CD14-positive monocyte (primary cell): ENCODE measurements at regions not wholly inside any gene's neighbourhood (a gene's known extent, or its start where the extent isn't known, plus 50 kb on each side); places are given as distances from the start of the nearest gene placed in this dataset.

ENCODE experiments used
- DNase-seq, 3 donors: peaks; one replicate each; pipeline ENCODE4 v3.0.0-alpha.2; 2011 to 2022
- H2AFZ ChIP-seq: 2 replicates; pipeline ENCODE4 v1.6.0; 2012; ENCODE audit warnings: mild to moderate bottlenecking, low read depth, low read length, inconsistent platforms; ENCODE audit not compliant: insufficient read depth, poor library complexity, severe bottlenecking
- H3K27ac ChIP-seq, 2 donors: 1 replicate in 1 of 2; 2 replicates in 1 of 2; pipeline ENCODE4 v1.5.1; 2012 to 2013; ENCODE audit warnings: low read length in 2 of 2, control low read depth in 1 of 2, inconsistent platforms in 1 of 2, low read depth in 1 of 2, mild to moderate bottlenecking in 1 of 2
- H3K27me3 ChIP-seq, 2 donors: one replicate each; pipeline versions ENCODE4 v1.6.0 to v1.6.1; 2011 to 2013; ENCODE audit warnings: low read length in 2 of 2; ENCODE audit not compliant: control insufficient read depth in 2 of 2, insufficient read depth in 2 of 2
- H3K36me3 ChIP-seq, 2 donors: replicated peaks in 1 of 2; 1 replicate in 1 of 2; 2 replicates in 1 of 2; pipeline versions ENCODE4 v1.5.1 to v1.6.1; 2012 to 2013; ENCODE audit warnings: low read length in 2 of 2, control low read depth in 1 of 2, inconsistent platforms in 1 of 2, mild to moderate bottlenecking in 1 of 2; ENCODE audit not compliant: insufficient read depth in 2 of 2, control insufficient read depth in 1 of 2
- H3K4me1 ChIP-seq, 2 donors: 1 replicate in 1 of 2; 2 replicates in 1 of 2; pipeline versions ENCODE4 v1.5.1 to v1.6.1; 2012 to 2013; ENCODE audit warnings: low read length in 2 of 2, control low read depth in 1 of 2, inconsistent platforms in 1 of 2, mild to moderate bottlenecking in 1 of 2, moderate library complexity in 1 of 2; ENCODE audit not compliant: insufficient read depth in 2 of 2, control insufficient read depth in 1 of 2
- H3K4me2 ChIP-seq: replicated peaks from 2 replicates; pipeline ENCODE3; 2012; ENCODE audit warnings: low read length, moderate library complexity, mild to moderate bottlenecking; ENCODE audit not compliant: poor library complexity, severe bottlenecking; ENCODE audit errors: extremely low read depth
- H3K4me3 ChIP-seq, 3 experiments: fragments of 200-600 bp in 1 of 3; sonication (generic) in 1 of 3; replicated peaks in 1 of 3; 1 replicate in 2 of 3; 2 replicates in 1 of 3; pipeline ENCODE4 v1.5.1; 2011 to 2013; ENCODE audit warnings: low read length in 3 of 3, mild to moderate bottlenecking in 3 of 3, control low read depth in 2 of 3, low read depth in 2 of 3, inconsistent platforms in 1 of 3, moderate library complexity in 1 of 3
- H3K79me2 ChIP-seq: 2 replicates; pipeline ENCODE4 v1.6.0; 2012; ENCODE audit warnings: mild to moderate bottlenecking, control low read depth, inconsistent platforms, low read length, moderate library complexity; ENCODE audit not compliant: insufficient read depth
- H3K9ac ChIP-seq: 2 replicates; pipeline ENCODE4 v1.6.0; 2017; ENCODE audit warnings: low read length, mild to moderate bottlenecking; ENCODE audit not compliant: insufficient read depth, poor library complexity, severe bottlenecking
- H3K9me3 ChIP-seq, 2 donors: replicated peaks in 1 of 2; 1 replicate in 1 of 2; 2 replicates in 1 of 2; pipeline versions ENCODE4 v1.5.1 to v1.6.1; 2012 to 2013; ENCODE audit warnings: low read length in 2 of 2, control low read depth in 1 of 2; ENCODE audit not compliant: control insufficient read depth in 1 of 2, insufficient read depth in 1 of 2
- H4K20me1 ChIP-seq: 2 replicates; pipeline ENCODE4 v1.6.0; 2012; ENCODE audit warnings: mild to moderate bottlenecking, low read length, control low read depth, moderate library complexity; ENCODE audit not compliant: insufficient read depth
- H3K27ac Mint-ChIP-seq, 7 donors: one replicate each; pipeline ENCODE4 v1.8.0; 2020; ENCODE audit warnings: mild to moderate bottlenecking in 7 of 7, mixed read lengths in 7 of 7, moderate library complexity in 6 of 7, inconsistent platforms in 2 of 7
- H3K27me3 Mint-ChIP-seq, 3 donors: one replicate each; pipeline ENCODE4 v1.8.0; 2021 to 2022; ENCODE audit warnings: low read depth in 3 of 3, mild to moderate bottlenecking in 3 of 3, mixed read lengths in 3 of 3, moderate library complexity in 3 of 3, inconsistent platforms in 1 of 3
- H3K36me3 Mint-ChIP-seq, 2 donors: one replicate each; pipeline ENCODE4 v1.8.0; 2020; ENCODE audit warnings: mixed read lengths in 2 of 2, inconsistent platforms in 1 of 2, mild to moderate bottlenecking in 1 of 2
- H3K4me1 Mint-ChIP-seq: one replicate; pipeline ENCODE4 v1.8.0; 2020; ENCODE audit warnings: mild to moderate bottlenecking, mixed read lengths
- H3K4me3 Mint-ChIP-seq, 2 donors: one replicate each; pipeline ENCODE4 v1.8.0; 2020; ENCODE audit warnings: mild to moderate bottlenecking in 2 of 2, mixed read lengths in 2 of 2, moderate library complexity in 1 of 2
- H3K9me3 Mint-ChIP-seq, 7 donors: one replicate each; pipeline ENCODE4 v1.8.0; 2020 to 2022; ENCODE audit warnings: mixed read lengths in 7 of 7, mild to moderate bottlenecking in 6 of 7, moderate library complexity in 6 of 7, inconsistent platforms in 2 of 7
- WGBS: methylation state at CpG from one replicate; pipeline ENCODE4 v1.1.5; 2013; ENCODE audit warnings: missing lambda C conversion rate; ENCODE audit not compliant: insufficient coverage; 5-methylcytosine and 5-hydroxymethylcytosine counted together
- intact Hi-C, 2 donors: fragments of 100-400 bp; cut with micrococcal nuclease; formaldehyde crosslinking; loops; one replicate each; pipeline versions ENCODE4 v1.15.0 to v1.15.1; 2023
- TF ChIP-seq, protein P1 (sequence below): fragments of 200-600 bp; IDR thresholded peaks from one replicate; pipeline ENCODE4 v1.8.0; 2022; ENCODE audit warnings: antibody characterized with exemption, mild to moderate bottlenecking

DNA sequence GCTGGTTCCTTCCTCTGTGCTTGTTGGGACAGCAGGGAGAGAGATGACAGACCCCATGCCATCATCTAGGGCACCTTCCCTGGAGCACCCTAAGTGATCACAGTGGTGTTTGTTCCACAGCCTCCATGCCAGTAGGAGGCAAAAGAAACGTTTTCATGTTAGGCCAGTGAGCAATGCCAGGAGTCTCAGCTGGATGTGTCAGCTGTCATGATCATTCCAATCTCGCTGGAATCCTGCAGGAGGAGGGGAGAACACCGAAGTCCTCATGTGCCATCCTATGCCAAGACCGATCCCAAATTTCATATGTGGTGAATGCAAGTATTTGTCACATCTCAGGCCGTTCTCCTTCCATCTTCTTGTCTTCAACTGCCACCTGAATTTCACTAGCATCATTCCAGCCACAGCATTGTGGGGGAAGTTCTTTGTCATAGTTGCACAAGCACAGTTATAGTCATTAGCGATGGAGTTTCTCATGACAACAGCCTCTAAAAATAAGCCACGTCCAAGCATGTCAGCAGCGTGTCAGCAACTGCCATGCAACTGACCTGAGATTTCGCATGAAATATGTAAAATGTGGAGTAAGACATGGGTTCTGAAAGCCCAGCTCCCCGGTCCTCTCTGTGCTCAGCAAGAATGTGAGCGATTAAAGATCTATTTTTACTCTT, 97.2 kb upstream of the DNAH5 start:
- no peaks in the 10 kb centered on the region for H3K9me3 ChIP-seq
- 88% methylated on average over 5 of the region's 11 CpGs for WGBS
- intact Hi-C loops = no loop called here
- H2AFZ ChIP-seq = no peak overlapping the region
- H3K36me3 Mint-ChIP-seq = no peaks in the 10 kb centered on the region
- H3K27me3 Mint-ChIP-seq = peaks cover 0 to 6% (median 2%) of the 10 kb centered on the region in 3 donors
- peaks cover 3% of the 10 kb centered on the region for H3K4me1 Mint-ChIP-seq
- DNase-seq = no peak
- no peaks in the 10 kb centered on the region for H3K36me3 ChIP-seq
- no peak overlapping the region for H3K4me3 ChIP-seq
- H4K20me1 ChIP-seq = no peaks in the 10 kb centered on the region
- no peaks in the 10 kb centered on the region for H3K79me2 ChIP-seq
- H3K27ac Mint-ChIP-seq = no peak overlapping the region
- H3K4me3 Mint-ChIP-seq = no peak overlapping the region
- H3K4me2 ChIP-seq = no peak overlapping the region
- no peak overlapping the region for H3K9ac ChIP-seq
- no peak overlapping the region for H3K27ac ChIP-seq
- peaks cover 0 to 3% (median 0%) of the 10 kb centered on the region in 7 donors for H3K9me3 Mint-ChIP-seq
- no peaks in the 10 kb centered on the region for H3K4me1 ChIP-seq
- TF ChIP-seq, protein P1, sequence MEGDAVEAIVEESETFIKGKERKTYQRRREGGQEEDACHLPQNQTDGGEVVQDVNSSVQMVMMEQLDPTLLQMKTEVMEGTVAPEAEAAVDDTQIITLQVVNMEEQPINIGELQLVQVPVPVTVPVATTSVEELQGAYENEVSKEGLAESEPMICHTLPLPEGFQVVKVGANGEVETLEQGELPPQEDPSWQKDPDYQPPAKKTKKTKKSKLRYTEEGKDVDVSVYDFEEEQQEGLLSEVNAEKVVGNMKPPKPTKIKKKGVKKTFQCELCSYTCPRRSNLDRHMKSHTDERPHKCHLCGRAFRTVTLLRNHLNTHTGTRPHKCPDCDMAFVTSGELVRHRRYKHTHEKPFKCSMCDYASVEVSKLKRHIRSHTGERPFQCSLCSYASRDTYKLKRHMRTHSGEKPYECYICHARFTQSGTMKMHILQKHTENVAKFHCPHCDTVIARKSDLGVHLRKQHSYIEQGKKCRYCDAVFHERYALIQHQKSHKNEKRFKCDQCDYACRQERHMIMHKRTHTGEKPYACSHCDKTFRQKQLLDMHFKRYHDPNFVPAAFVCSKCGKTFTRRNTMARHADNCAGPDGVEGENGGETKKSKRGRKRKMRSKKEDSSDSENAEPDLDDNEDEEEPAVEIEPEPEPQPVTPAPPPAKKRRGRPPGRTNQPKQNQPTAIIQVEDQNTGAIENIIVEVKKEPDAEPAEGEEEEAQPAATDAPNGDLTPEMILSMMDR = no peak
- no peaks in the 10 kb centered on the region for H3K27me3 ChIP-seq

DNA sequence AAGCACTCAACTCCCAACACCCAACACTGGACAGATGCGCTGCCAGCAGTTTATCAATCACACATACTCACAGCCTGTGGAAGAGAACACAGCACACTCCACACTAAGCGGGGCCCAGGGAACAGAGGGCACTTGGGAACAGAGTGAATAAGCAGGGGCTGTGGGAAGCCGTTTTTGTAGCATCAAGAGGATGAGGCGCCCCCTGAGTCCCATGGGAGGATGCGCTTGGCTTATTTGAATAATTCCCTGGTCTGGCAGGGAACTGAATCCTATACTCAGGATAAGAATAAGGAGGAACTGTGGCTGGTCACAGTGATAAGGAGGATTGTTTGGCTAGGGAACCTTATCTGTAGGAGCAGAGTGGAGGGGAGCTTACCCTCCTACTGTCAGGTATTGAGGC, 96.1 kb upstream of the DNAH5 start:
- H3K9me3 Mint-ChIP-seq = peaks cover 0 to 3% (median 0%) of the 10 kb centered on the region in 7 donors
- Histone ChIP-seq H3K9ac (no peak overlapping the region), H3K4me3 (no peak overlapping the region), H3K79me2 (no peaks in the 10 kb centered on the region), H3K36me3 (no peaks in the 10 kb centered on the region), H2AFZ (no peak overlapping the region), H4K20me1 (no peaks in the 10 kb centered on the region), H3K27ac (no peak overlapping the region), H3K4me1 (peaks cover 0 to 6% of the 10 kb centered on the region in 2 donors), H3K4me2 (no peak overlapping the region), H3K9me3 (no peaks in the 10 kb centered on the region), H3K27me3 (no peaks in the 10 kb centered on the region)
- no peak overlapping the region for H3K27ac Mint-ChIP-seq
- H3K27me3 Mint-ChIP-seq = peaks cover 2 to 6% (median 2%) of the 10 kb centered on the region in 3 donors
- no peak for DNase-seq
- no peak overlapping the region for H3K4me3 Mint-ChIP-seq
- intact Hi-C loops = no loop called here
- TF ChIP-seq, protein P1 = no peak
- H3K4me1 Mint-ChIP-seq = peaks cover 12% of the 10 kb centered on the region
- WGBS = 95% methylated on average over 3 of the region's 5 CpGs
- H3K36me3 Mint-ChIP-seq = no peaks in the 10 kb centered on the region
